Adrenal gland (tissue), 5 donors: ENCODE measurements at regions not wholly inside any gene's neighbourhood (a gene's known extent, or its start where the extent isn't known, plus 50 kb on each side); places are given as distances from the start of the nearest gene placed in this dataset.

Experiments
- CTCF ChIP-seq, 6 experiments: fragments of 450-650 bp in 4 of 6; fragments of 200-600 bp in 2 of 6; sonication (generic) in 1 of 6; IDR thresholded peaks; 1 replicate in 5 of 6; 2 replicates in 1 of 6; pipeline versions ENCODE4 v1.5.1 to v1.8.0; 2016 to 2021; ENCODE audit warnings: antibody characterized with exemption in 6 of 6, mild to moderate bottlenecking in 2 of 6, moderate library complexity in 1 of 6
- POLR2A ChIP-seq, 2 donors: fragments of 450-650 bp; IDR thresholded peaks; one replicate each; pipeline ENCODE4 v1.6.1; 2017; ENCODE audit warnings: antibody characterized with exemption in 2 of 2, mild to moderate bottlenecking in 2 of 2, moderate library complexity in 1 of 2
- donor health status: DM: no; HTN: no; CAD: no.

GRCh38 chr15:22231603-22232002, 151.3 kb downstream of the OR4M2 start:
- TF ChIP-seq POLR2A (IDR thresholded peaks at IDR 0.05) = no peak
- TF ChIP-seq CTCF (IDR thresholded peaks at IDR 0.05) = no peak
